Esophagus muscularis mucosa (tissue), 3 donors: ENCODE measurements at regions not wholly inside any gene's neighbourhood (a gene's known extent, or its start where the extent isn't known, plus 50 kb on each side); places are given as distances from the start of the nearest gene placed in this dataset.

Source experiments
- CTCF ChIP-seq, 3 experiments: fragments of 200-600 bp in 2 of 3; fragments of 450-650 bp in 1 of 3; sonication (generic) in 2 of 3; IDR thresholded peaks; one replicate each; pipeline ENCODE4 v1.5.1; 2017 to 2019; ENCODE audit warnings: antibody characterized with exemption in 3 of 3, mild to moderate bottlenecking in 2 of 3, moderate library complexity in 1 of 3
- EP300 ChIP-seq: sonication (generic); formaldehyde crosslinking; IDR thresholded peaks from one replicate; pipeline ENCODE4 v1.6.1; 2017; ENCODE audit warnings: antibody characterized with exemption

GRCh38 chr16:5895137-5895536, 797.5 kb upstream of the EEF2KMT start:
- TF ChIP-seq CTCF (IDR thresholded peaks at IDR 0.05) (no peak), EP300 (no peak)
